ENCODE measurements at regions not wholly inside any gene's neighbourhood (a gene's known extent, or its start where the extent isn't known, plus 50 kb on each side); places are given as distances from the start of the nearest gene placed in this dataset.

- Histone ChIP-seq H3K79me2 (ENCODE audit: insufficient read depth, low read length) (no peaks in the 10 kb centered on the region), H3K4me2 (ENCODE audit: insufficient read depth, low read length) (no peak overlapping the region), H3K4me3 (ENCODE audit: insufficient read depth, low read length) (no peak overlapping the region), H3K9me3 (ENCODE audit: low read depth, low read length) (peaks cover 2% of the 10 kb centered on the region), H3K27me3 (ENCODE audit: insufficient read depth, low read length) (no peaks in the 10 kb centered on the region), H3K27ac (ENCODE audit: low read depth, low read length) (no peak overlapping the region), H3K4me1 (ENCODE audit: insufficient read depth, low read length) (no peaks in the 10 kb centered on the region), H3K36me3 (ENCODE audit: insufficient read depth, low read length) (no peaks in the 10 kb centered on the region), H4K20me1 (ENCODE audit: insufficient read depth, low read length) (no peaks in the 10 kb centered on the region), H2AFZ (ENCODE audit: low read length) (no peak overlapping the region)
- DNase-seq (ENCODE audit: insufficient read length, low spot score, missing footprints), result no peak
- no peak for TF ChIP-seq CTCF (IDR thresholded peaks at IDR 0.05; ENCODE audit: extremely low read depth, low read depth, low read length)
Observed at GRCh38 chr1:195594322-195594721, 1013.9 kb downstream of the KCNT2 start.

- DNase-seq (ENCODE audit: insufficient read length, low spot score, missing footprints), result no peak
- no peaks in the 10 kb centered on the region for H3K27me3 ChIP-seq (ENCODE audit: insufficient read depth, low read length)
- H3K27ac ChIP-seq (ENCODE audit: low read depth, low read length), result no peak overlapping the region
- H3K9me3 ChIP-seq (ENCODE audit: low read depth, low read length), result peaks cover 5% of the 10 kb centered on the region
- H3K4me3 ChIP-seq (ENCODE audit: insufficient read depth, low read length), result no peak overlapping the region
- H3K4me1 ChIP-seq (ENCODE audit: insufficient read depth, low read length), result no peaks in the 10 kb centered on the region
- no peak overlapping the region for H2AFZ ChIP-seq (ENCODE audit: low read length)
- TF ChIP-seq CTCF (IDR thresholded peaks at IDR 0.05; ENCODE audit: extremely low read depth, low read depth, low read length), result no peak
- H3K79me2 ChIP-seq (ENCODE audit: insufficient read depth, low read length), result no peaks in the 10 kb centered on the region
- H3K36me3 ChIP-seq (ENCODE audit: insufficient read depth, low read length), result no peaks in the 10 kb centered on the region
- no peak overlapping the region for H3K4me2 ChIP-seq (ENCODE audit: insufficient read depth, low read length)
- H4K20me1 ChIP-seq (ENCODE audit: insufficient read depth, low read length), result no peaks in the 10 kb centered on the region
Observed at GRCh38 chr1:195591917-195592672, 1016.1 kb downstream of the KCNT2 start.

GRCh38 chr1:195590649-195591048, 1017.6 kb downstream of the KCNT2 start:
- Histone ChIP-seq H3K4me1 (ENCODE audit: insufficient read depth, low read length) (no peaks in the 10 kb centered on the region), H3K36me3 (ENCODE audit: insufficient read depth, low read length) (no peaks in the 10 kb centered on the region), H3K4me2 (ENCODE audit: insufficient read depth, low read length) (no peak overlapping the region), H3K9me3 (ENCODE audit: low read depth, low read length) (peaks cover 5% of the 10 kb centered on the region), H3K27me3 (ENCODE audit: insufficient read depth, low read length) (no peaks in the 10 kb centered on the region), H3K4me3 (ENCODE audit: insufficient read depth, low read length) (no peak overlapping the region), H3K79me2 (ENCODE audit: insufficient read depth, low read length) (no peaks in the 10 kb centered on the region), H2AFZ (ENCODE audit: low read length) (no peak overlapping the region), H3K27ac (ENCODE audit: low read depth, low read length) (no peak overlapping the region), H4K20me1 (ENCODE audit: insufficient read depth, low read length) (no peaks in the 10 kb centered on the region)
- no peak for DNase-seq (ENCODE audit: insufficient read length, low spot score, missing footprints)
- no peak for TF ChIP-seq CTCF (IDR thresholded peaks at IDR 0.05; ENCODE audit: extremely low read depth, low read depth, low read length)

GRCh38 chr1:195584870-195585624, 1023.2 kb downstream of the KCNT2 start:
- Histone ChIP-seq H3K27me3 (ENCODE audit: insufficient read depth, low read length) (no peaks in the 10 kb centered on the region), H3K4me2 (ENCODE audit: insufficient read depth, low read length) (no peak overlapping the region), H3K9me3 (ENCODE audit: low read depth, low read length) (peaks cover 6% of the 10 kb centered on the region), H3K36me3 (ENCODE audit: insufficient read depth, low read length) (no peaks in the 10 kb centered on the region), H4K20me1 (ENCODE audit: insufficient read depth, low read length) (no peaks in the 10 kb centered on the region), H3K4me1 (ENCODE audit: insufficient read depth, low read length) (no peaks in the 10 kb centered on the region), H3K4me3 (ENCODE audit: insufficient read depth, low read length) (no peak overlapping the region), H3K79me2 (ENCODE audit: insufficient read depth, low read length) (no peaks in the 10 kb centered on the region), H3K27ac (ENCODE audit: low read depth, low read length) (no peak overlapping the region), H2AFZ (ENCODE audit: low read length) (no peak overlapping the region)
- TF ChIP-seq CTCF (IDR thresholded peaks at IDR 0.05; ENCODE audit: extremely low read depth, low read depth, low read length), result no peak
- no peak for DNase-seq (ENCODE audit: insufficient read length, low spot score, missing footprints)

All from osteoblast (primary cell).